ENCODE measurements at regions not wholly inside any gene's neighbourhood (a gene's known extent, or its start where the extent isn't known, plus 50 kb on each side); places are given as distances from the start of the nearest gene placed in this dataset.
"Not testable (repeated sequence)": the region's sequence is repeated elsewhere in the genome, so short reads cannot be mapped to it uniquely, and the experiment has no call there.

GRCh38 chr22:25318081-25318823 is 98.8 kb downstream of the CRYBB2 start:
- no peak for DNase-seq (ENCODE audit: low spot score in 2 of 2, unreplicated experiment in 2 of 2)
- Mint-ChIP-seq H3K4me3 (no peak overlapping the region), H3K4me1 (no peaks in the 10 kb centered on the region), H3K36me3 (no peaks in the 10 kb centered on the region), H3K9me3 (no peaks in the 10 kb centered on the region), H3K27ac (no peak overlapping the region), H3K27me3 (ENCODE audit: low read depth) (peaks cover 13% of the 10 kb centered on the region)
- TF ChIP-seq CTCF (IDR thresholded peaks at IDR 0.05; ENCODE audit: unreplicated experiment), result no peak

- no peak overlapping the region for H3K4me3 Mint-ChIP-seq
- H3K27ac Mint-ChIP-seq, result no peak overlapping the region
- no peak for TF ChIP-seq CTCF (IDR thresholded peaks at IDR 0.05; ENCODE audit: unreplicated experiment)
- no peaks in the 10 kb centered on the region for H3K4me1 Mint-ChIP-seq
- H3K36me3 Mint-ChIP-seq, result no peaks in the 10 kb centered on the region
- no peaks in the 10 kb centered on the region for H3K9me3 Mint-ChIP-seq
- H3K27me3 Mint-ChIP-seq (ENCODE audit: low read depth), result peaks cover 7% of the 10 kb centered on the region
- DNase-seq (ENCODE audit: low spot score in 2 of 2, unreplicated experiment in 2 of 2), result no peak
These were observed 107.7 kb downstream of the CRYBB2 start for GRCh38 chr22:25327018-25327755.

- H3K27me3 Mint-ChIP-seq (ENCODE audit: low read depth), result peaks cover 2% of the 10 kb centered on the region
- H3K9me3 Mint-ChIP-seq, result no peaks in the 10 kb centered on the region
- H3K4me1 Mint-ChIP-seq, result no peaks in the 10 kb centered on the region
- TF ChIP-seq CTCF (IDR thresholded peaks at IDR 0.05; ENCODE audit: unreplicated experiment), result no peak
- H3K27ac Mint-ChIP-seq, result no peak overlapping the region
- DNase-seq (ENCODE audit: low spot score in 2 of 2, unreplicated experiment in 2 of 2), result no peak
- H3K36me3 Mint-ChIP-seq, result peaks cover 1% of the 10 kb centered on the region
- H3K4me3 Mint-ChIP-seq, result no peak overlapping the region
These were observed 111.6 kb downstream of the CRYBB2 start for GRCh38 chr22:25331050-25331449.

GRCh38 chr22:25331911-25332310 is 112.5 kb downstream of the CRYBB2 start:
- not testable (repeated sequence) for H3K36me3 Mint-ChIP-seq; H3K4me3 Mint-ChIP-seq; H3K27me3 Mint-ChIP-seq (ENCODE audit: low read depth); H3K9me3 Mint-ChIP-seq; DNase-seq (ENCODE audit: low spot score in 2 of 2, unreplicated experiment in 2 of 2); H3K27ac Mint-ChIP-seq; H3K4me1 Mint-ChIP-seq

GRCh38 chr22:25332386-25332785 is 112.9 kb downstream of the CRYBB2 start:
- Mint-ChIP-seq H3K4me1 (no peaks in the 10 kb centered on the region), H3K9me3 (peaks cover 5% of the 10 kb centered on the region)

More at GRCh38 chr22:25332386-25332785, 112.9 kb downstream of the CRYBB2 start:
- no peak overlapping the region for H3K4me3 Mint-ChIP-seq
- H3K27ac Mint-ChIP-seq, result no peak overlapping the region
- DNase-seq (ENCODE audit: low spot score in 2 of 2, unreplicated experiment in 2 of 2), result no peak
- H3K36me3 Mint-ChIP-seq, result peaks cover 1% of the 10 kb centered on the region
- no peak for TF ChIP-seq CTCF (IDR thresholded peaks at IDR 0.05; ENCODE audit: unreplicated experiment)
- H3K27me3 Mint-ChIP-seq (ENCODE audit: low read depth), result peaks cover 2% of the 10 kb centered on the region
